IMR-90 (cell line): ENCODE measurements at regions not wholly inside any gene's neighbourhood (a gene's known extent, or its start where the extent isn't known, plus 50 kb on each side); places are given as distances from the start of the nearest gene placed in this dataset.

Experiments
- ATAC-seq: fragments of 200-7000 bp; cut with Tn5 transposase; 2 replicates; pipeline ENCODE4 v1.9.1; 2020; ENCODE audit warnings: low read depth, mild to moderate bottlenecking, moderate library complexity
- BruUV-seq: library from RNA; stranded (reverse); fragments of 400-500 nt; replicated peaks from 2 replicates; lab custom pipeline; 2021; lab: Mats Ljungman, UMichigan
- CTCF ChIA-PET: fragments of 300-600 bp; formaldehyde crosslinking; extraction: SDS; loops from one replicate; lab custom pipeline; 2021; ENCODE audit warnings: antibody characterized with exemption; lab: Yijun Ruan, JAX
- POLR2A ChIA-PET: fragments of 300-600 bp; sonication (Branson Sonifier 250); formaldehyde crosslinking; loops from one replicate; lab custom pipeline; 2022; ENCODE audit warnings: antibody characterized with exemption; ENCODE audit not compliant: unreplicated experiment; lab: Charles Lee
- DNase-seq: peaks from one replicate; pipeline ENCODE4 v3.0.0; 2013
- H2AFZ ChIP-seq: replicated peaks from 2 replicates; pipeline ENCODE3; 2013; ENCODE audit warnings: low read length, mild to moderate bottlenecking; ENCODE audit not compliant: poor library complexity
- H2AK5ac ChIP-seq: 2 replicates; pipeline ENCODE4 v1.6.1; 2013; ENCODE audit warnings: low read depth, low read length, inconsistent platforms
- H2AK9ac ChIP-seq: replicated peaks from 2 replicates; pipeline ENCODE3; 2013; ENCODE audit warnings: mild to moderate bottlenecking, low read depth, low read length, moderate library complexity; ENCODE audit not compliant: poor library complexity
- H2BK120ac ChIP-seq: 2 replicates; pipeline ENCODE4 v1.6.1; 2013; ENCODE audit warnings: low read depth, low read length, inconsistent platforms
- H2BK15ac ChIP-seq: 3 replicates; pipeline ENCODE4 v1.6.1; 2013; ENCODE audit warnings: low read depth, low read length, inconsistent platforms
- H2BK20ac ChIP-seq: 2 replicates; pipeline ENCODE4 v1.6.1; 2013; ENCODE audit warnings: low read depth, mild to moderate bottlenecking, inconsistent platforms, low read length, moderate library complexity
- H2BK5ac ChIP-seq: 2 replicates; pipeline ENCODE4 v1.6.1; 2013; ENCODE audit warnings: mild to moderate bottlenecking, low read depth, low read length, inconsistent platforms; ENCODE audit not compliant: poor library complexity, severe bottlenecking
- H3K14ac ChIP-seq: replicated peaks from 2 replicates; pipeline ENCODE4 v1.6.1; 2013; ENCODE audit warnings: low read depth, low read length, inconsistent platforms
- H3K18ac ChIP-seq: 2 replicates; pipeline ENCODE4 v1.6.1; 2013; ENCODE audit warnings: low read depth, low read length, control low read depth
- H3K23ac ChIP-seq: 2 replicates; pipeline ENCODE4 v1.6.1; 2013; ENCODE audit warnings: low read depth, low read length, inconsistent platforms
- H3K27ac ChIP-seq: 2 replicates; pipeline ENCODE4 v1.5.1; 2013; ENCODE audit warnings: mild to moderate bottlenecking, control low read depth, low read length; ENCODE audit not compliant: insufficient read depth
- H3K27me3 ChIP-seq: 2 replicates; pipeline ENCODE4 v1.6.1; 2013; ENCODE audit warnings: low read length; ENCODE audit not compliant: control insufficient read depth, insufficient read depth
- H3K36me3 ChIP-seq: 2 replicates; pipeline ENCODE4 v1.6.1; 2013; ENCODE audit warnings: low read length, mixed read lengths; ENCODE audit not compliant: control insufficient read depth, insufficient read depth
- H3K4ac ChIP-seq: 2 replicates; pipeline ENCODE4 v1.6.1; 2013; ENCODE audit warnings: low read depth, low read length, inconsistent platforms
- H3K4me1 ChIP-seq: 2 replicates; pipeline ENCODE4 v1.6.1; 2013; ENCODE audit warnings: low read length, mixed read lengths; ENCODE audit not compliant: control insufficient read depth, insufficient read depth
- H3K4me2 ChIP-seq: 2 replicates; pipeline ENCODE4 v1.6.1; 2013; ENCODE audit warnings: low read depth, mild to moderate bottlenecking, control low read depth, low read length, moderate library complexity
- H3K4me3 ChIP-seq: 2 replicates; pipeline ENCODE4 v1.5.1; 2013; ENCODE audit warnings: low read depth, mild to moderate bottlenecking, control low read depth, low read length, moderate library complexity; ENCODE audit not compliant: insufficient read depth
- H3K56ac ChIP-seq: 2 replicates; pipeline ENCODE4 v1.6.1; 2013; ENCODE audit warnings: low read length, inconsistent platforms; ENCODE audit not compliant: insufficient read depth; ENCODE audit errors: extremely low read depth
- H3K79me1 ChIP-seq, 2 experiments: 2 replicates each; pipeline ENCODE4 v1.6.1; 2013; ENCODE audit warnings: low read length in 2 of 2, inconsistent platforms in 1 of 2, low read depth in 1 of 2
- H3K9ac ChIP-seq: 2 replicates; pipeline ENCODE4 v1.6.1; 2013; ENCODE audit warnings: low read depth, low read length, control low read depth
- H3K9me1 ChIP-seq: 2 replicates; pipeline ENCODE4 v1.6.1; 2013; ENCODE audit warnings: low read length, inconsistent platforms; ENCODE audit not compliant: insufficient read depth
- H3K9me3 ChIP-seq: 2 replicates; pipeline ENCODE4 v1.6.1; 2013; ENCODE audit warnings: low read length; ENCODE audit not compliant: control insufficient read depth, insufficient read depth
- H4K20me1 ChIP-seq: 2 replicates; pipeline ENCODE4 v1.6.1; 2013; ENCODE audit warnings: low read length, inconsistent platforms; ENCODE audit not compliant: insufficient read depth
- H4K5ac ChIP-seq: 2 replicates; pipeline ENCODE4 v1.6.1; 2013; ENCODE audit warnings: mild to moderate bottlenecking, low read depth, low read length, control low read depth
- H4K8ac ChIP-seq, 2 experiments: 2 replicates each; pipeline ENCODE4 v1.6.1; 2013; ENCODE audit warnings: low read depth in 2 of 2, low read length in 2 of 2, control low read depth in 1 of 2, inconsistent platforms in 1 of 2
- H4K91ac ChIP-seq: 2 replicates; pipeline ENCODE4 v1.6.1; 2013; ENCODE audit warnings: low read depth, low read length, inconsistent platforms; ENCODE audit not compliant: insufficient read depth
- CHD1 ChIP-seq: IDR thresholded peaks from 2 replicates; pipeline ENCODE4 v1.6.1; 2012; ENCODE audit warnings: low read depth, low read length, improper control_type of control experiment
- FOS ChIP-seq: fragments of 150-350 bp; IDR thresholded peaks from 2 replicates; pipeline ENCODE4 v1.6.1; 2016; ENCODE audit warnings: low read depth, low read length
- MXI1 ChIP-seq: IDR thresholded peaks from 2 replicates; pipeline ENCODE4 v1.6.1; 2012; ENCODE audit warnings: low read depth, mild to moderate bottlenecking, low read length, moderate library complexity, borderline replicate concordance
- POLR2A ChIP-seq: IDR thresholded peaks from 2 replicates; pipeline ENCODE4 v1.6.1; 2012; ENCODE audit warnings: mild to moderate bottlenecking, low read depth, low read length
- RAD21 ChIP-seq: IDR thresholded peaks from 2 replicates; pipeline ENCODE4 v1.6.1; 2012; ENCODE audit warnings: low read length, improper control_type of control experiment
- RFX5 ChIP-seq: IDR thresholded peaks from 2 replicates; pipeline ENCODE4 v1.8.0; 2012; ENCODE audit warnings: low read depth, mild to moderate bottlenecking, low read length, moderate library complexity
- WGBS, 2 experiments: methylation state at CpG; one replicate each; pipeline versions ENCODE4 v1.1.5 to v1.1.7; 2013; ENCODE audit warnings: missing lambda C conversion rate in 2 of 2; ENCODE audit not compliant: insufficient read length in 1 of 2; ENCODE audit errors: extremely low coverage in 2 of 2; 5-methylcytosine and 5-hydroxymethylcytosine counted together
- dilution Hi-C: fragments of 300-500 bp; cut with HindIII; formaldehyde crosslinking; loops from one replicate; pipeline ENCODE4 v1.14.3; 2018; ENCODE audit warnings: low sequenced_read_pairs; ENCODE audit not compliant: unreplicated experiment
- in situ Hi-C: fragments of 300-500 bp; cut with MboI; formaldehyde crosslinking; loops from 3 replicates; pipeline ENCODE4 v1.14.3; 2019; ENCODE audit warnings: low sequenced_read_pairs, inconsistent platforms, mixed read lengths
- intact Hi-C: fragments of 100-400 bp; cut with micrococcal nuclease; formaldehyde crosslinking; loops from 2 replicates; pipeline ENCODE4 v1.10.0; 2022
- TF ChIP-seq, protein P1 (sequence below): fragments of 150-350 bp; IDR thresholded peaks from 2 replicates; pipeline ENCODE4 v1.6.1; 2017; ENCODE audit warnings: mild to moderate bottlenecking, antibody characterized with exemption, low read length, low read depth
- TF ChIP-seq, protein P2 (sequence below): conservative IDR thresholded peaks from 2 replicates; pipeline ENCODE4 v1.5.1; 2012; ENCODE audit warnings: mild to moderate bottlenecking, low read depth, low read length, improper control_type of control experiment
- TF ChIP-seq, protein P3 (sequence below): fragments of 150-350 bp; IDR thresholded peaks from 2 replicates; pipeline ENCODE4 v1.6.1; 2016; ENCODE audit warnings: low read depth, mild to moderate bottlenecking, low read length, moderate library complexity, borderline replicate concordance

DNA sequence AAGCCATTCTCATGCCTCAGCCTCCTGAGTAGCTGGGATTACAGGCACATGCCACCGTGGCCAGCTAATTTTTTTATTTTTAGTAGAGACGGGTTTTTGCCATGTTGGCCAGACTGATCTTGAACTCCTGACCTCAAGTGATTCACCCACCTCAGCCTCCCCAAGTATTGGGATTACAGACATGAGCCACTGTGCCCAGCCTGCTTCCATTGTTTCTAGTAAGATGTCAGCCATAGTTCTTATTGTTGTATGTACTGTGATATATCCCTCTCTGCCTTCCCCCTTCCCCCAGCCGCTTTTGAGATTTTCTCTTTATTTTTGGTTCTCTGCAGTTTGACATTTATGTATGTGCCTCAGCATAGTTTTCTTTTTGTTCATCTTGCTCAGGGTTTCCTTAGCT is 87.9 kb upstream of the KLF14 start:
- no CpG with 5 or more reads among the region's 3 CpGs for WGBS, 2 experiments
- dilution Hi-C loops, result no loop called here
- Histone ChIP-seq H3K4me2 (no peak overlapping the region), H4K8ac (no peak overlapping the region), H4K5ac (no peak overlapping the region), H3K4me1 (no peaks in the 10 kb centered on the region), H2AFZ (no peak overlapping the region), H3K9me1 (no peaks in the 10 kb centered on the region), H2BK5ac (no peak overlapping the region), H2BK15ac (no peak overlapping the region), H2BK120ac (no peak overlapping the region), H4K20me1 (no peaks in the 10 kb centered on the region), H3K9ac (no peak overlapping the region), H3K14ac (no peak overlapping the region), H3K23ac (no peak overlapping the region), H2AK5ac (no peak overlapping the region), H3K56ac (no peak overlapping the region), H3K27ac (no peak overlapping the region), H3K79me1 (no peaks in the 10 kb centered on the region), H3K36me3 (no peaks in the 10 kb centered on the region), H4K91ac (no peak overlapping the region), H3K9me3 (peaks cover 3% of the 10 kb centered on the region; the same call in 1 of the 2 replicates), H2BK20ac (no peak overlapping the region), H3K18ac (no peak overlapping the region), H2AK9ac (no peak overlapping the region), H3K4ac (no peak overlapping the region), H3K27me3 (no peaks in the 10 kb centered on the region), H3K4me3 (no peak overlapping the region)
- POLR2A ChIA-PET, result no interaction called here
- CTCF ChIA-PET, result no interaction called here
- ATAC-seq (no peak), DNase-seq (no peak)
- in situ Hi-C loops, result no loop called here
- no TSS peak for BruUV-seq
- intact Hi-C loops, result no loop called here
- TF ChIP-seq, protein P1, sequence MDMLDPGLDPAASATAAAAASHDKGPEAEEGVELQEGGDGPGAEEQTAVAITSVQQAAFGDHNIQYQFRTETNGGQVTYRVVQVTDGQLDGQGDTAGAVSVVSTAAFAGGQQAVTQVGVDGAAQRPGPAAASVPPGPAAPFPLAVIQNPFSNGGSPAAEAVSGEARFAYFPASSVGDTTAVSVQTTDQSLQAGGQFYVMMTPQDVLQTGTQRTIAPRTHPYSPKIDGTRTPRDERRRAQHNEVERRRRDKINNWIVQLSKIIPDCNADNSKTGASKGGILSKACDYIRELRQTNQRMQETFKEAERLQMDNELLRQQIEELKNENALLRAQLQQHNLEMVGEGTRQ, result no peak
- TF ChIP-seq POLR2A (no peak), RAD21 (no peak), MXI1 (no peak), CHD1 (no peak), FOS (no peak), RFX5 (no peak)
- TF ChIP-seq, protein P2, sequence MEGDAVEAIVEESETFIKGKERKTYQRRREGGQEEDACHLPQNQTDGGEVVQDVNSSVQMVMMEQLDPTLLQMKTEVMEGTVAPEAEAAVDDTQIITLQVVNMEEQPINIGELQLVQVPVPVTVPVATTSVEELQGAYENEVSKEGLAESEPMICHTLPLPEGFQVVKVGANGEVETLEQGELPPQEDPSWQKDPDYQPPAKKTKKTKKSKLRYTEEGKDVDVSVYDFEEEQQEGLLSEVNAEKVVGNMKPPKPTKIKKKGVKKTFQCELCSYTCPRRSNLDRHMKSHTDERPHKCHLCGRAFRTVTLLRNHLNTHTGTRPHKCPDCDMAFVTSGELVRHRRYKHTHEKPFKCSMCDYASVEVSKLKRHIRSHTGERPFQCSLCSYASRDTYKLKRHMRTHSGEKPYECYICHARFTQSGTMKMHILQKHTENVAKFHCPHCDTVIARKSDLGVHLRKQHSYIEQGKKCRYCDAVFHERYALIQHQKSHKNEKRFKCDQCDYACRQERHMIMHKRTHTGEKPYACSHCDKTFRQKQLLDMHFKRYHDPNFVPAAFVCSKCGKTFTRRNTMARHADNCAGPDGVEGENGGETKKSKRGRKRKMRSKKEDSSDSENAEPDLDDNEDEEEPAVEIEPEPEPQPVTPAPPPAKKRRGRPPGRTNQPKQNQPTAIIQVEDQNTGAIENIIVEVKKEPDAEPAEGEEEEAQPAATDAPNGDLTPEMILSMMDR, result no peak
- TF ChIP-seq, protein P3, sequence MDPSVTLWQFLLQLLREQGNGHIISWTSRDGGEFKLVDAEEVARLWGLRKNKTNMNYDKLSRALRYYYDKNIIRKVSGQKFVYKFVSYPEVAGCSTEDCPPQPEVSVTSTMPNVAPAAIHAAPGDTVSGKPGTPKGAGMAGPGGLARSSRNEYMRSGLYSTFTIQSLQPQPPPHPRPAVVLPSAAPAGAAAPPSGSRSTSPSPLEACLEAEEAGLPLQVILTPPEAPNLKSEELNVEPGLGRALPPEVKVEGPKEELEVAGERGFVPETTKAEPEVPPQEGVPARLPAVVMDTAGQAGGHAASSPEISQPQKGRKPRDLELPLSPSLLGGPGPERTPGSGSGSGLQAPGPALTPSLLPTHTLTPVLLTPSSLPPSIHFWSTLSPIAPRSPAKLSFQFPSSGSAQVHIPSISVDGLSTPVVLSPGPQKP, result no peak
